NCI-H2081 treated with DMSO at 0.1 percent for 48 hours (cell line): ENCODE measurements at regions not wholly inside any gene's neighbourhood (a gene's known extent, or its start where the extent isn't known, plus 50 kb on each side); places are given as distances from the start of the nearest gene placed in this dataset.
"Not testable (repeated sequence)": the region's sequence is repeated elsewhere in the genome, so short reads cannot be mapped to it uniquely, and the experiment has no call there.

Experiments used
- DNase-seq: peaks from one replicate; lab custom pipeline; 2025; lab: John Stamatoyannopoulos, UW

GRCh38 chr1:61028136-61028535, 54.2 kb upstream of the NFIA start:
- no peak for DNase-seq

- DNase-seq: not testable (repeated sequence)
Measured at GRCh38 chr1:61018068-61018467, 64.3 kb upstream of the NFIA start.

GRCh38 chr1:61017651-61018050, 64.7 kb upstream of the NFIA start:
- DNase-seq: no peak

- DNase-seq: no peak
Measured at GRCh38 chr1:61013946-61014667, 68.3 kb upstream of the NFIA start.

- DNase-seq: no peak
Measured at GRCh38 chr1:61013189-61013945, 69.0 kb upstream of the NFIA start.

GRCh38 chr1:61012341-61012761, 70.0 kb upstream of the NFIA start:
- no peak for DNase-seq

GRCh38 chr1:61011561-61012263, 70.6 kb upstream of the NFIA start:
- DNase-seq: no peak

- DNase-seq: no peak
Measured at GRCh38 chr1:61007534-61008364, 74.6 kb upstream of the NFIA start.

GRCh38 chr1:61005614-61006580, 76.5 kb upstream of the NFIA start:
- no peak for DNase-seq

GRCh38 chr1:61004262-61005003, 77.9 kb upstream of the NFIA start:
- no peak for DNase-seq

- DNase-seq: no peak
Measured at GRCh38 chr1:61000327-61000726, 82.0 kb upstream of the NFIA start.

- DNase-seq: no peak
Measured at GRCh38 chr1:60998786-60999185, 83.6 kb upstream of the NFIA start.

- no peak for DNase-seq
Measured at GRCh38 chr1:60994828-60995492, 87.4 kb upstream of the NFIA start.

GRCh38 chr1:60994369-60994768, 88.0 kb upstream of the NFIA start:
- DNase-seq: no peak

GRCh38 chr1:60992165-60992564, 90.2 kb upstream of the NFIA start:
- DNase-seq: no peak

- no peak for DNase-seq
Measured at GRCh38 chr1:60990714-60991090, 91.7 kb upstream of the NFIA start.

- DNase-seq: no peak
Measured at GRCh38 chr1:60989749-60990713, 92.3 kb upstream of the NFIA start.

- DNase-seq: no peak
Measured at GRCh38 chr1:60988891-60989290, 93.5 kb upstream of the NFIA start.
